A549 (cell line): ENCODE measurements at regions not wholly inside any gene's neighbourhood (a gene's known extent, or its start where the extent isn't known, plus 50 kb on each side); places are given as distances from the start of the nearest gene placed in this dataset.

ENCODE experiments used
- HDAC2 ChIP-seq: fragments of 200-600 bp; sonication (generic); IDR thresholded peaks from 2 replicates; pipeline ENCODE4 v1.6.1; 2016
- PHF8 ChIP-seq: fragments of 200-600 bp; sonication (generic); IDR thresholded peaks from 2 replicates; pipeline ENCODE4 v1.6.1; 2016; ENCODE audit warnings: low read depth, mild to moderate bottlenecking, antibody characterized with exemption, moderate library complexity, borderline replicate concordance
- RFX5 ChIP-seq: fragments of 450-650 bp; IDR thresholded peaks from 2 replicates; pipeline ENCODE4 v1.7.1; 2014; ENCODE audit warnings: antibody characterized with exemption, mild to moderate bottlenecking, moderate library complexity
- TF ChIP-seq, protein P1 (sequence below): IDR thresholded peaks from 2 replicates; pipeline ENCODE4 v1.6.1; 2012

DNA sequence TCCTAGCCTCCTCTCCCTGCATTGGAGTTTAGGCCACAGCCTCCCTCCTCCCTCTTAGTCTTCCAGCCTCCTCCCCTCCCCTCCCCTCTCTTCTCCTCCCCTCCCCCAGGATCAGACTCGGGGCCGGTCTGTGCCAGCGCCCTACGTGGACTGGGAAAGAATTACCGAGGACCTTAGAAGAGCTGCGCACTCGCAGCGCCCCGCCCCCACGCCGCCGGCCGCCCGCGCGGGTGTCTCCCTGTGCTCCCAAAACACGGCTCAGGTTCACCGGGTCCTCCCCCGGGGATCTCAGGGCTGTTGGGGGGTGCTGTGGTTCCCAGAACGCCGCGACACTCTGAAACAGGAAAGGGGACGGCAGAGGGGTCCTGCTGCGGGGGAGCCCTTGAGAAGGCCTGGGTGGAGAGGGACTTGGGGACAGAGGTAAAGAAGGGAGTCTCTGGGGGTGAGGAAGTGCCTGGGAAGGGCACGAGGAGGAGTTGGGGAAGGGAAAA is 122.3 kb upstream of the TBL1X start:
- no peak for TF ChIP-seq PHF8
- TF ChIP-seq, protein P1, sequence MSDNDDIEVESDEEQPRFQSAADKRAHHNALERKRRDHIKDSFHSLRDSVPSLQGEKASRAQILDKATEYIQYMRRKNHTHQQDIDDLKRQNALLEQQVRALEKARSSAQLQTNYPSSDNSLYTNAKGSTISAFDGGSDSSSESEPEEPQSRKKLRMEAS = peak; percentile 33; the same call in 1 of the 2 replicates
- TF ChIP-seq RFX5 = no peak
- no peak for TF ChIP-seq HDAC2
